Sigmoid colon (tissue), 6 donors: ENCODE measurements at regions not wholly inside any gene's neighbourhood (a gene's known extent, or its start where the extent isn't known, plus 50 kb on each side); places are given as distances from the start of the nearest gene placed in this dataset.

Source experiments
- DNase-seq: peaks from one replicate; pipeline ENCODE4 v3.0.0-alpha.2; 2019
- H3K27ac ChIP-seq, 4 donors: fragments of 200-600 bp; sonication (generic); one replicate each; pipeline ENCODE4 v1.5.1; 2016 to 2019; ENCODE audit warnings: mild to moderate bottlenecking in 1 of 4
- H3K27me3 ChIP-seq, 3 donors: fragments of 200-600 bp; sonication (generic); one replicate each; pipeline ENCODE4 v1.5.1; 2019; ENCODE audit warnings: mild to moderate bottlenecking in 1 of 3
- H3K36me3 ChIP-seq, 4 donors: fragments of 200-600 bp; sonication (generic); one replicate each; pipeline ENCODE4 v1.5.1; 2016 to 2019
- H3K4me1 ChIP-seq, 4 donors: fragments of 200-600 bp; sonication (generic); one replicate each; pipeline ENCODE4 v1.5.1; 2017 to 2019
- H3K4me3 ChIP-seq, 4 donors: fragments of 200-600 bp; sonication (generic); one replicate each; pipeline ENCODE4 v1.5.1; 2017 to 2019; ENCODE audit warnings: mild to moderate bottlenecking in 2 of 4, moderate library complexity in 1 of 4
- H3K9me3 ChIP-seq, 4 donors: fragments of 200-600 bp in 3 of 4; sonication (generic) in 3 of 4; one replicate each; pipeline versions ENCODE4 v1.5.1 to v1.6.1; 2013 to 2019
- EP300 ChIP-seq, 4 donors: sonication (generic); formaldehyde crosslinking; IDR thresholded peaks; one replicate each; pipeline ENCODE4 v1.6.1; 2017; ENCODE audit warnings: antibody characterized with exemption in 4 of 4
- POLR2A ChIP-seq, 2 donors: fragments of 450-650 bp; IDR thresholded peaks; one replicate each; pipeline ENCODE4 v1.6.1; 2016; ENCODE audit warnings: antibody characterized with exemption in 2 of 2, mild to moderate bottlenecking in 2 of 2, moderate library complexity in 2 of 2
- POLR2AphosphoS5 ChIP-seq, 4 donors: sonication (generic); formaldehyde crosslinking; IDR thresholded peaks; one replicate each; pipeline ENCODE4 v1.6.1; 2017; ENCODE audit warnings: antibody characterized with exemption in 4 of 4
- whole genome bisulfite sequencing, 2 donors: extraction: QIAGEN DNeasy Blood & Tissue Kit; methylation state at CpG; one replicate each; pipeline ENCODE4 v1.1.7; 2013; 5-methylcytosine and 5-hydroxymethylcytosine counted together
- intact Hi-C: fragments of 100-400 bp; cut with DNase I; formaldehyde crosslinking; loops from one replicate; pipeline ENCODE4 v1.15.1; 2023
- TF ChIP-seq, protein P1 (sequence below), 4 experiments: fragments of 450-650 bp in 3 of 4; fragments of 200-600 bp in 1 of 4; IDR thresholded peaks; one replicate each; pipeline ENCODE4 v1.5.1; 2016 to 2019; ENCODE audit warnings: antibody characterized with exemption in 4 of 4, mild to moderate bottlenecking in 3 of 4, moderate library complexity in 2 of 4
- donor health status: healthy with polysubstance abuse.
- donor health status: healthy.

DNA sequence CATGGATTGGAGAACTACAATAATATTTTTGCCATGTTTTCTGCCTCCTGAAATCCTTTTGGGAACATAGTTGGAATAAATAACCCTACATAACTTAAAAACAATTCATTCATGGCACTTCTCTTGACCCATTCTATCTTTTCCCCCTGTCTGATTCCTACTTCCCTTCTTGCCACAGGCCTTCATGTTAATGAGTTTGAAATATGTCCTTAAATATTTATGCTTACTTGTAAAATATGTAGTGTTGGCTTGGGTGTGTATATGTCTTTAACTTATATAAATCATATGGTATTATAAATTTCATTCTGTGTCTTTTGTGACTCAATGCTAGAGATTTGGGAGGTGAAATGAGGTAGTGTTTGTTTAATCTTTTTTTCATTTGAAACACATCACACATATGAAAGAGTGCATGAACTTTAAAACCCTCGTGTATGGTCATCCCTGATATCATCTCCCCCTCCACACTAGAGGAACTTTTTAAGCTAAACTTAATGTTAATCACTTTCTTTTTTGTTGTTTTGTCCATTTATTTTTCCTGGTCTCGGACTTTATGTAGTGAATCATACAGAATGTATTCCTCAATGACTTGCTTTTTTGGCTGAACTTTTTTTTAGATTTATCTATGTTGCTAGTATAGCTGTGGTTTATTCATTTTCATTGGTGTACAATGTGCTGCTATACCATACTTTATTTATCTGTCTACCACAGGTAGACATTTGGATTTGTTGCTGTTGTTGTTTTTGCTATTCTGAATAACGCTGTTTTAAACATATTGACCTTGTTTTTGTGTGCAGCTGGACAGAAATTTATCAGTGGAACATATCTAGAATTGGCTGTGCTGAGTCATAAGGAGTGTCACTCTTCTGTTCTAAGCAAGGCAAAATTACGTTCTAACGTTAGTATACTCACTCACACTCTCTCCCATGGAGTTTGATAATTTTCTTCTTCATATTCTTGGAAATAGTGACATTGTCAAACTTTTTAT lies 441.6 kb downstream of the PLPP3 start:
- TF ChIP-seq POLR2A (IDR thresholded peaks at IDR 0.05), result no peak
- Histone ChIP-seq H3K4me1 (peaks cover 0 to 15% (median 3%) of the 10 kb centered on the region in 4 donors), H3K27me3 (no peaks in the 10 kb centered on the region), H3K4me3 (no peak overlapping the region), H3K36me3 (no peaks in the 10 kb centered on the region), H3K27ac (peak overlapping the region in 2 of 4 donors; percentile 22 to 33), H3K9me3 (no peaks in the 10 kb centered on the region)
- intact Hi-C loops, result no loop called here
- 59 to 61% methylated on average over 5 of the region's 5 CpGs for WGBS, 2 donors
- no peak for DNase-seq

DNA sequence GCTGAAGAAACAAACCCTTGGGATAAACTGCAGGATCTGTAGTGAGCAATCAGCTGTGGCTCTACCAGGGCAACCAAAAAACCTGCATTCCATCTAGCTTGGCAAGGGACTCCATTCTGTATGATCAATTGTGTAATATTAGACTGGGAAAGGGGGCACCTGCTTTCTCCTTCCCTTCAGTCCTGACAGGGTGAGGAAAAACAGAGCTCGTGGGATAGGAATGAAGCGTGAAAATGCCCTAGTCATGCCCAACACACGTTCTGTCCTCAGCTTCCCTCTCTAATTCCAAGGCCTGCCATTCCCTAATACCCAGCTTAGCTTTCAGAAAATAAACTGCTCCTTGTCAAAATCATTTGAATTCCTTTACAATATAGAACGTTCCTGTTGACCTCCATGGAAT lies 442.3 kb downstream of the PLPP3 start:
- peak overlapping the region in 2 of 4 donors; percentile 22 to 33 for H3K27ac ChIP-seq
- H3K4me3 ChIP-seq, result no peak overlapping the region
- no peaks in the 10 kb centered on the region for H3K9me3 ChIP-seq
- H3K4me1 ChIP-seq, result peaks cover 0 to 15% (median 3%) of the 10 kb centered on the region in 4 donors
- TF ChIP-seq EP300 (IDR thresholded peaks at IDR 0.05), result no peak
- TF ChIP-seq, protein P1, sequence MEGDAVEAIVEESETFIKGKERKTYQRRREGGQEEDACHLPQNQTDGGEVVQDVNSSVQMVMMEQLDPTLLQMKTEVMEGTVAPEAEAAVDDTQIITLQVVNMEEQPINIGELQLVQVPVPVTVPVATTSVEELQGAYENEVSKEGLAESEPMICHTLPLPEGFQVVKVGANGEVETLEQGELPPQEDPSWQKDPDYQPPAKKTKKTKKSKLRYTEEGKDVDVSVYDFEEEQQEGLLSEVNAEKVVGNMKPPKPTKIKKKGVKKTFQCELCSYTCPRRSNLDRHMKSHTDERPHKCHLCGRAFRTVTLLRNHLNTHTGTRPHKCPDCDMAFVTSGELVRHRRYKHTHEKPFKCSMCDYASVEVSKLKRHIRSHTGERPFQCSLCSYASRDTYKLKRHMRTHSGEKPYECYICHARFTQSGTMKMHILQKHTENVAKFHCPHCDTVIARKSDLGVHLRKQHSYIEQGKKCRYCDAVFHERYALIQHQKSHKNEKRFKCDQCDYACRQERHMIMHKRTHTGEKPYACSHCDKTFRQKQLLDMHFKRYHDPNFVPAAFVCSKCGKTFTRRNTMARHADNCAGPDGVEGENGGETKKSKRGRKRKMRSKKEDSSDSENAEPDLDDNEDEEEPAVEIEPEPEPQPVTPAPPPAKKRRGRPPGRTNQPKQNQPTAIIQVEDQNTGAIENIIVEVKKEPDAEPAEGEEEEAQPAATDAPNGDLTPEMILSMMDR (IDR thresholded peaks at IDR 0.05), result no peak
- TF ChIP-seq POLR2AphosphoS5 (IDR thresholded peaks at IDR 0.05), result peak in 2 of 4 donors; percentile 54 to 68
- no peak for TF ChIP-seq POLR2A (IDR thresholded peaks at IDR 0.05)
- no peaks in the 10 kb centered on the region for H3K36me3 ChIP-seq
- DNase-seq, result no peak
- intact Hi-C loops, result no loop called here
- H3K27me3 ChIP-seq, result no peaks in the 10 kb centered on the region
- 89 to 92% methylated on average over 4 of the region's 4 CpGs for WGBS, 2 donors

DNA sequence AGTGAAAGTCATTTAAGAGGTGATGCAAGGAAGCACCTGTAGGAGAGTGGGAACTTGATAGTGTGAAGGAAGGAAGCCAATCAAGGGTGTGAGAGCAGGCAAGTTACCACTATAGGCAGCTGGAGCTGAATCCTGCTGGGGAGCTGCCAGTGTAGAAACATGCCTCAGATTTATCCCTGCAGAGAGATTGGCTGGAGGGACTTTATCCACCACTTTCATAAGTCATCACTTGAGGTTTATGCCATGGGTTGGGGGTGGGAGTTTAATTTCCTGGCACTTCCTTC lies 443.6 kb downstream of the PLPP3 start:
- Histone ChIP-seq H3K4me3 (no peak overlapping the region), H3K36me3 (no peaks in the 10 kb centered on the region), H3K27ac (no peak overlapping the region), H3K27me3 (no peaks in the 10 kb centered on the region), H3K9me3 (no peaks in the 10 kb centered on the region), H3K4me1 (peaks cover 0 to 15% (median 3%) of the 10 kb centered on the region in 4 donors)
- DNase-seq, result no peak
- TF ChIP-seq POLR2AphosphoS5 (IDR thresholded peaks at IDR 0.05) (no peak), EP300 (IDR thresholded peaks at IDR 0.05) (no peak), POLR2A (IDR thresholded peaks at IDR 0.05) (no peak)
- TF ChIP-seq, protein P1 (IDR thresholded peaks at IDR 0.05), result no peak
- intact Hi-C loops, result no loop called here

DNA sequence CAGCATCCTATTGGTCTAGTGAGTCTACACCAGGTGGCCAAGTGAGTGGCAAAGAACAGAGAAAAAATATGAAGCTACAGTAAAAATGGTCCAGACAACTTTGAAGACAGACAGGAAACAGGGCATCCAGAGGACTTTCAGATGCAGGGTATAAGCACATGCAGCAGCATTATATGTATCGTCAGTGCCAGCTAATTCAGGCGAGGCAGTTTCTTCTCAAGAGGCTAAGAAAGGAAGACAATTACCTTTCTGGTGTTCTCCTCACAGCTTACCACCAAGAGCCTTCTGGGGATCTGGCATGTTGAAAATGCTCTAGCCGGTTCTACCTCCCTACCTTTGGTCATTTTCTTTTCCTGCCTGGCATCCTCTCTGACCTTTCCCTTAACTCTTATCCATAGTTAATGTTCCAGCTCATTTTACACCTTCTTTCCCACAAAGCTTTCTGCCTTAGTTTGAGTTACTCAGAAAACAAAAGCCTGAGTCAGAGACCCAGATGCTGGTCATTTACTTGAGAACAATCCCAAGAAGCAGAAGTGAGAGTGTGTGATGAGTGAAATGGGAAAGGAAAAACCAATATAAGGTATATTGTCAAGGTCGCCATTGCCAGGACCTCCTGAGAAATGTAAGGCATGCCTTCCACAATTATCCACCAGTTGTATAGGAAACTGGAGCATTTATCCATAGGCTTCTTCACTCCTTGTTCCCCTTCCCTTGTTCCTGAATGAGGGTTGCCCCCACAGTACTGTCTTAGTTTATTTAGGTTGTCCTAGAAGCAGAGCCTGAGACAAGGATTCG lies 444.1 kb downstream of the PLPP3 start:
- peaks cover 0 to 15% (median 3%) of the 10 kb centered on the region in 4 donors for H3K4me1 ChIP-seq
- TF ChIP-seq POLR2AphosphoS5 (IDR thresholded peaks at IDR 0.05) (no peak), EP300 (IDR thresholded peaks at IDR 0.05) (no peak), POLR2A (IDR thresholded peaks at IDR 0.05) (no peak)
- intact Hi-C loops, result no loop called here
- 84 to 92% methylated on average over 5 of the region's 5 CpGs for WGBS, 2 donors
- no peak for DNase-seq
- no peaks in the 10 kb centered on the region for H3K27me3 ChIP-seq
- H3K4me3 ChIP-seq, result no peak overlapping the region
- H3K9me3 ChIP-seq, result no peaks in the 10 kb centered on the region
- no peak overlapping the region for H3K27ac ChIP-seq
- no peaks in the 10 kb centered on the region for H3K36me3 ChIP-seq

DNA sequence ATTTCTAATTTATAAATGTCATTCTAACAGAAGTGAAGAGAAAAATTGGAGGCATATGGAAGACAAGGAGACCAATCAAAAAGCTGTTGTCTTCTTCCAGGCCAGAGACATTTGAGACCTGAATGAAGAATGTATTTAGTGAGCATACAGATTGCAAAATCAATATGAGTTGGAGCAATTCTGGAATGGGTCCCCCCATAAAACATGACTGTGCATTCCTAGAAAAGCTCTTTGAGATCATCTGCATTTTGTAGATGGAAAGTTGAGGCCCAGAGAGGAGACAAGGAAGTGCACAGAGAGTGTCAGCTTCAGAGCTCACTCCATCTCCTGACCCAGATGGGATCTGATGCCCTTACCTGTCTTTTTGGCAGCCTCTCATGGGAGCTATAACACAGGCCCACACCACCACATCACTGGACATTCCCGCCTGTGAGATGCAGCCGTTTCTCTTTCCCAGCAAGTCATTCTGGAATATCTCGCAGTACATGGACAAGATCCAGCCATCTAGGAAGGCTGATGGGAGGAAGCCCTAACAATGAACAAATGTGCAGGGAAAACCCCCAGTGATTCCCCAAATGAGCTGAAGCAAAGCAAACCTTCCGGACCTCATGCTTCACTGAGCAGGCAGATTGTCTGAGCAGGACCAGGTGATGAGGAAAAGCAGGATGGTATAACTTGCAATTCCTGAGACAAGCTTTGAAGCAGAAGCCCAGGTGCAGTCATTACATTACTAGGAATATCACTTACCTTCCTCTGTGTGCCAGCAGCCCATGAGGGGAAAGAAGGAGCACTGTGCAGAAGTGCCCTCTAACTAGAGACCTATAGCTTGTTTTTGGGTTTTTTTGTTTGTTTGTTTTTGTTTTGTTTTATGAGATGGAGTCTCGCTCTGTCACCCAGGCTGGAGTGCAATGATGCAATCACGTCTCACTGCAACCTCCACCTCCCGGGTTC lies 445.6 kb downstream of the PLPP3 start:
- no peak for DNase-seq
- TF ChIP-seq POLR2A (IDR thresholded peaks at IDR 0.05), result no peak
- TF ChIP-seq EP300 (IDR thresholded peaks at IDR 0.05), result no peak
- TF ChIP-seq, protein P1 (IDR thresholded peaks at IDR 0.05), result no peak
- no peak for TF ChIP-seq POLR2AphosphoS5 (IDR thresholded peaks at IDR 0.05)
- Histone ChIP-seq H3K36me3 (no peaks in the 10 kb centered on the region), H3K9me3 (no peaks in the 10 kb centered on the region), H3K27ac (no peak overlapping the region), H3K4me1 (peaks cover 0 to 15% (median 3%) of the 10 kb centered on the region in 4 donors), H3K27me3 (no peaks in the 10 kb centered on the region), H3K4me3 (no peak overlapping the region)
- intact Hi-C loops, result no loop called here
- WGBS, 2 donors, result 87 to 91% methylated on average over 7 of the region's 7 CpGs
